ENCODE measurements at regions not wholly inside any gene's neighbourhood (a gene's known extent, or its start where the extent isn't known, plus 50 kb on each side); places are given as distances from the start of the nearest gene placed in this dataset.

DNA sequence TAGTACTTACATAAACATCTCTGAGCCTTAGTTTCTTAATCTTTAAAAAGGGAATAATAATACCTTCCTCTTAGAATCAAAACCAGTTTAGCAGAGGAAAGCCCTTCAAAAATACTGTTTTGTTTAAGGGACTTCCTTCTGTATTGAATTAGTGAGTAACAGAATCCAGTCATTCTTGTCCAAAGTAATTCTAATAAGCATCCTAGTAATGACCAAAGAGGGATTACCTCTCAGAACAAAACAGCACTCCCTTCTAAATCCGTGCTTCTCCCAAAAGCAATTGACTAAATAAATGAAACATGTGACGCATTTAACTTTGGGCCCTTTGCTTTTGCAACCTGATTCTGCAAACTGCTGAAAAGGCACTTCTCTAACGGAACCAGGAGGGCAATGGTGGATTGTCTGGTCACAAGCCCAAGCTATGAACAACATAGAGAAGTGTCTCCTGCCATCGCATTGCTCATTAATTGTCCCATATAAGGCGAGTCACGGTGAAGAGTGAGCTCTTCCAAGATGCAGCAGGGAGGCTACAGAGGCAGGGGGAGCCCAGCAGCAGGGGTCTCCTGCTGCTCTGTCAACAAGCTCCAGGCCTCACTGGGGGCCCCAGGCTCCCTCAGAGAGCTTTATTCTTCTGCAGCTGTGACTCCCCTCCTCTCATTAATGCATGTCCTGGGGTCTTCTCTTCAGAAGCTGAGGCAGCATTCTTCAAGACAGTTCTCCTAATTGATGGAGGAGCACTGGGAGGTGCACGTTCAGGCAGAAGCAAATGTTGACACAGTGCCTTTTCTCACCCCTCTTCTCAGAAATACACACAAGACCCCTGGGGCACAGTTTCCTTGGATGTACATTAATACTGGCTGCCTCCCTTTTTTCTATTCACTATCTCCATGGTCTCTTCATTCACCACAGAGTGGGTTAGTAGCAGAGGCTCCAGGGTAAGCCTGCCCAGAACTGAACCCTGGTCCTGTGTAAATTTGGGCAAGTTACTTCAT, 419.6 kb upstream of the RASGEF1B start:
- no peak for DNase-seq (ENCODE audit: low read depth)

DNA sequence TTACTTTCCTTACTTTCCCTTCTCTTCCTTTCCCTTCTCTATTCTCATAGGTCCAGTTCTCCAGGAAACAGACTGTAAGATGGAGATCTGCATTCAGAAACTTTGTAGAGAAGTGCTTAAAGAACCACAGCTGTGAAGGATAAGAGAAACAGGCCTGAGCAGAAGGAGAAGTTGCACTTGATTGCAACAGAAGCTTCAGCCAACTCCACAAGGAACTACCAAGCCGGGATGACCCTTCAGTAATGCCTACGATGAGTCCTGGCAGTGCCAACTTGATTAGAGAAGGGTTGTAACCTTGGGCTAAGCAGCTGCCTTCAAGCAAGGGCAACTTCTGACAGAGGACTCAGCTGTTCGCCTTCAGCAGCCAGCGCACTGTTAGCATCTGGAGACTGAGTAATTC, 413.3 kb upstream of the RASGEF1B start:
- no peak for DNase-seq (ENCODE audit: low read depth)

DNA sequence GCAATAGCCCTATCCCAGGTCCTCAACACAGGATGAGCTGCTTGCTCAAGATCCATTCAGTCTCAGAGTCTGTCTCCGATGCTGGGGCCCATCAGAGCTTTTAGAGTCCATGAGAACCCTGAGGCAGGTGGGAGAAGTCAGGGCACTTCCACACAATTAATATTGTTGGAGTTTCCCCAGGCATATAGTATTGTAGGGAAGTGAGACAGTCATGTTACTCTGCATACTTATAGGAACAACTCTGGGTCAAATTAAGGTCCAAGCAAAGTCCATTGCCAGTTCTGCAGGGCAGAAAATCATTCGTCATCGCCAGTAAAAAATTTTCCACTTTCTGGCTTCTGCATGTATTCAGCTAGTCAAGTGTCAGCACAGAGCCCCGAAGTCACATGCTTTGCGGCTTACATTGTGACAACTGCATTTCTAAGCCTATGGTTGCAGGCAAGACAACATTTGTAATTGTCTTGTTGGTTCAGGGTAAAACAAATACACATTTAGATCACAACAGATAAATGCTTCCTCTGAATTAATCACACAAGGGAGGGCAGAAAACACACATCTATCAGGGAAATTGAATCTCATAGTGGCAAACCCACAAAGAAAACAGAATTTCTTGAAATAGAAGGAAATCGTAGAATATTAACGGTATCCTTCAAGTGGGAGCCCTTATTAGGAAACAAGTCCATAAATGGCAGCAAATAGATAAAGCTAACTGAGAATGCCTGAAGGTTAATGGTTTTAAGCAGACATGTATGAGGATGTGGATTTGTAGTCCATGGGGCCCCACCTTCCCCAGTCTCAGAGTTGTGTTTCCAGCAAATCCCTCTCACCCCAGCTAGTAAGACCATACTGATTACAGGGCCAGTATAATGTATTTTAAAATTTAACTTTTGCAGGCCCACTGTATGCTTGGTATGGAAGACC, 412.1 kb upstream of the RASGEF1B start:
- DNase-seq (ENCODE audit: low read depth), result no peak

DNA sequence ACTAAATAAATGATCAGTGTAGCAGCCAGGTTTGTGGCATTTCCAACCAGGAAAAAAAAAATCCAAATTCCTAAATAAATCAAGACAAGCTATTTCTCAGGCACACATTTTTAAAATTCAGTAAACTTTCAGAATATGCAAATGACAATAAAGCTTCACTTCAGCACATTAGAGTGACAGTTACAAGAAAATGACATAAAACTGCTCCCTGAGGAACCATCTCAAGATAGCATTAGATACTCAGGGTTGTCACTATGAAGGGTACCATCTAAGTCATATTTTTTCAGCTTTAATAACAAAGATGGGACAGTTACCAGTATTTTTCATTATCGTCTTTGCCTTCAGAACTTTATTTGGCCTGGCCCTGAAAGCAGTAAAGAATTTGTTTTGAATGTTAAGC, 411.3 kb upstream of the RASGEF1B start:
- no peak for DNase-seq (ENCODE audit: low read depth)

DNA sequence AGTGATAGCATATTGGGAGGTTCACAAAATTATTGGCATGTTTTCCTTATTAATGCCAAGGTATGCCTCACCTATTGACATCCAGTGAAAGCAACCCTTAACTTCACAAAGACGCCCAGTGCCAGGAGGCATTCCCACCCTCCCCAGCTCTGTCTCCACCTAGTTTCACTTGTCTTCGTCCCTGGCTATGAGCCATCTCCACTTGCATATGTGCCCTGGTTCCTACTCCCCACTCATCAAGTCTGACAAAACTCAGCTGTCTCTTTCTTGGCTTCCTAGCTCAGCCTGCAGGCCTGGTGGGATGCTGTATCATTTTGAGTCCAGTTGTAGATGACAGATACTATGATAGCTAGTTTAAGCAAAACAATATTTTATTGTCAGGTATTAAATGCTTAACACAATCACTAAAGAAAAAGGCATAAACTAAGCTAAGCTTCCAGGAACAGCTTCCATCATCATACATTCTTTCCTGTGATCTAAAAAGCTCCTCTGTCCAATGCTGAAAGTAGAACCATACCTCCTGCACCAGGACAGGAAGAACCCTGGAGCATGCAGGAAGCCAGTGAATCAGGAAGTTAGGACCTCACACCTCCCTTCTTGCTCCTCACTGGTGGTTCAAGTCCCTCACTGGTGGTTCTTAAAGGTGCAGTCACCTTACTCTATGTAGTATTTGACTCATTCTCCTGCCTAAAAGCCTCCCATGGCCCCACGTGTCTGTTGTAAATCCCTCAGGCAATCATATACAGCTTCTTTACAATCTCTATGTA, 410.3 kb upstream of the RASGEF1B start:
- DNase-seq (ENCODE audit: low read depth), result no peak

DNA sequence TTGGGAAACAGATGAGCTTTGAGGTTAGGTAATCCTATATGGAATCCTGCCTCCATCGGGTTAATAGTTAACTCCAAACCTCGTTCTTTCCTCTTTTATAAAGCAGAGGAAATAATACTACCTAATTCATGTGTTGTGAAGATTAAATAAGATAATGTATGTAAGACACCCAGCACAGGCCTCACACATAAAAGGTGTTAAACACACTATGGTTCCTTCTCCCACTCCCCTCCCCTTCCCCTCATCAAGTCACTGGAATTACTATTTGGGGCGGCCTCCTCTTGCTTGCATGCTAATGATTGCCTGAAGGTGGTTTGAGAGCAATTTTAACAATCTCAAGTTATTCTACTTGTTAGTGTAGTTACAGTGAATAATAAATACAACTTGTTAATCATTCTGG, 404.4 kb upstream of the RASGEF1B start:
- no peak for DNase-seq (ENCODE audit: low read depth)

DNA sequence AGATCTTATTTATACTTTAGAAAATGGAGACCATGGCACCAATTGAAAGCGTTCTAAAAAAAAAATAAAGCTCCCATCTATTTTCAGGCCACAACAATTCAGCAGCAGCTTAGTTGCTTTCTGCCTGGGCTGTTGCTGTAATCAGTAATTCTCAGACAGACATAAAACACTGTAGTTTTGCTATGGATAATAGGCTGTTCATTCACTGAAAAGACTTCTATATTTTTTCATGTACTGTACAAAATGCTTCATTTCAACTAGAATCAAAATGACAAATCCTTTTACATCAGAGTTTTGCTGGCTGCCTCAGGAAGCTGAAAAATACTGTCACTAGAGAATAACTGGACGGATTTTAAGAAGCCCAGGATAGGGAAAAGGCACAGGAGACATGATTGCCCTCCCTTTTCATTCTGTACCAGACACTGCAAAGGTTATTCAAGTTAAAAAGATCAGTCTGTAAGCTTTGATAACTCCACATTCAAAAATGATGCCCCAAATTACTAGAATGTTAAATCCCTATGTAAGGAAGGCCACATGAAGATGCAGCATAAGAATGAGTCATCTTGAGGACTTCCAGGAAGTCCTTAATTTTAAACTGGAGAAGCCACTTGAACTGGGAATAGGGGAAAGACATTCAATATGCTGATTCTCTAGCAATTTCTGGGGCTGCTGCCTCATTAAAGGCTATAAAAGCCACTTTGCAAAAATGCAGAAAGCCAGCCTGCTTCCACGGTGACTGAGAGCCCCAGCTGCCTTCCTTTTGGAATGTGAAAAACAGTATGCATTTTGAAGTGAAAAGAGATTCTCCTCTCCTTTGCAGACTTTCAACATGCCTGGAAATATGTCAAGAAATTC, 403.2 kb upstream of the RASGEF1B start:
- DNase-seq (ENCODE audit: low read depth), result no peak

DNA sequence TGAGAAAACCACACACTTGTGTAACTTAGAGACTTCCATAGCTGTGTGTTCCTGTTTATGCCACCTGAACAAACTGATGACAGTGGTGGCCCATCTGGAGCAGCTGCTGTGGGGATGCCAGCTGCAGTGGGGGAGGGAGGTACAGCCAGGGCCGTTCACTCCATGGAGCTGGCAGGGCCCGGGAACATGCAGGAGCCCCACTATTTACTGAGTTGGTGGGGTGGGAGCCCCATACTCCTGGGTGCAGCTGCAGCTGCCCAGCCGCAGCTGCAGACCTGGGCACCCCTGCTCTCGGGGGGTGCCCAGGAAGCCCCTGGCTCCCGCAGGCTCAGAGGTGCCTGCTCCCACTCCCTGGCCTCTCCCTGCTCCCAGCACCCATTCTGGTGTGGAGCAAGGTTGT, 398.6 kb upstream of the RASGEF1B start:
- no peak for DNase-seq (ENCODE audit: low read depth)

DNA sequence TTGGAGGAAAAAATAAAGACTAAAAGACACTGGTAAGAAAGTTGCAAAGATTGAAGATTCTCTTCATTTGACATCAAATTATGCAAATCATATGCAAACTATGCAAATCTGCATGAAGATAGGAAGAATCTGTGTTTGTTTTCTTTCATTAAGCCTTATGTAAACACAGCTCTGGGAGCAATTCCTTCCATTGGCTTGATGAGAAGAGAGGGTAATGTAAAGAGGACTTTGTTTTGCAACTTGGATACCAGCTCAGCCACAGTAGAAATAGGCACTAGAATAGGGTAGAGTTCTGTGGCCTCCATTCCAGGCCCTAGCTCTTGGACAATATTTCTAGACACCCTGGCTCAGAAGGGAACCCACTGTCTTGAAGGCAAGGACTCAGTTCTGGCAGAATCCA, 388.4 kb upstream of the RASGEF1B start:
- no peak for DNase-seq (ENCODE audit: low read depth)

DNA sequence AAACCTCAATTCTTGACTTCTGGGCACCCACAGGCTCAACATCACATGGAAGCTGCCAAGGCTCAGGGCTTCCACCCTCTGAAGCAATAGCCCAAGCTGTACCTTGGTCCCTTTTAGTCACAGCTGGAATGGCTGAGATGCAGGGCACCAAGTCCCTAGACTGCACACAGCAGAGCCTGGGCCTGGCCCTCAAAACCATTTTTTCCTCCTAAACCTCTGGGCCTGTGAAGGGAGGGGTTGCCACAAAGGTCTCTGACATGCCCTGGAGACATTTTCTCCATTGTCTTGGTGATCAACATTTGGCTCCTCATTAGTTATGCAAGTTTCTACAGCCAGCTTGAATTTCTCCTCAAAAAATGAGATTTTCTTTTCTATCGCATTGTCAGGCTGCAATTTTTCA, 382.7 kb upstream of the RASGEF1B start:
- DNase-seq (ENCODE audit: low read depth), result no peak

DNA sequence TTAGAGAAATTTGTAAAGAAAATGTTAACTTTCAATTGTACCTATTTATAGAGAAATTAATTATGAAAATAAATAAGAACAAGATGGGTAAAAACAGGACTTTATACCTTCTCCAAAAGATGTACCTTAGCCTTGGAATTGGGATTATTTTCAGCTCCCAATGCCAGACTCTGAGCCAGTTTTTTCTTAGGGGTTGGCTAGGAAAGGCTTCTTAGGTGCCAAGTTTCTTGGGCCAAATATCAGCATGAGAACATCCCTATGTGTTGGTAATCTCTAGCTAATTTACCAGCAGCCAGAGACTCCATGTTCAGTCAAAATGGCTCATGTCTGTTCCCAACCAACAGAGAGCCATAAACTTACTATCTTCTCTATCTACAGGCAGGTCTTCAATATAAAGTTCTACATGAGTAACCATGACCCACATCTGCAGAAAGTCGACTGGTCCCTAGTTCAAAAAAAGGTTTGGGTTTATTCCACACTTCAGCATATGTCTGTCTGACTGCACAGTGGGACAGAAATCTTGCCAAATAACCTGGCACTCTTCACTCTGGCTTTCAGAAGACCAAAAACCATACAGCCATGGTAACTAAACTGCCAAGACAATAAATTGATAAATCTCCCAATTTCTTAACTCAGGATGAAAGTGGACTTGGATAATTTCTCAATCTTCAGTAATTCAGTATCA, 380.5 kb upstream of the RASGEF1B start:
- no peak for DNase-seq (ENCODE audit: low read depth)

DNA sequence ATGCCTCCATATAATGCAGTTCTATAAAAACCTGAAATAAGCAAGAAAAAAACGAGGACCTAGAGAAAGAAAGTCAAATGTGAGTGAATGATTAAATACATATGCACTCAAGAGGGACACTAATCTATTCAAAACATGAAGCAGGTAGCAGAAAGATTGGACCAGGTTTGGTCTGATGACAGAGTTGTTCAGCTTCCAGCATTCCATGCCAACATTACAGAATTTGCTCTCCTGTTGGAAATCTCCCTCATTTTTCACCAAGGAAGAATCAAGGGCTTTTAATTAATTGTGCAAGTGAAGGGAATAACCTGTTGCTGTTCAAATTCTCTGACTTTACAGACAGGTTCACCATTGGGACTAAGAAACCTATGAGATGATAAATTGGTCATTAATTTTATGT, 379.0 kb upstream of the RASGEF1B start:
- DNase-seq (ENCODE audit: low read depth), result no peak

DNA sequence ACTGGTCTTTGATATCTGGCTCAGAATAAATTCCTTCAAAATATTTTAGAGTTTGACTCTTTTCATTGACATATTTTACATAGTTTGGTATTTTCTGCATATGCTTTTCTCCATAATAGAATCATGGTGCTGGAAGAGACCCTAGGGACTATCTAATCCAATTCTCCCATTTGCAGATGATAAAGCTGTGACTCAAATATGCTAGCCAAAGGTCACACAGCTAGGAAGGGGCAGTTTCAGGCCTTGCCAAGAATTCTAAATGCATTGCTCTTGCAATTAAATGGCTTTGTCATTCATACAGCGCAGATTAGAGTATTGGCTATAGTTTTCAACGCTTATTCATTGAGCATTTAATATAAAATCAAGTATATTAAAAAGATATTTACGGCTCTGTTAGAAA, 374.1 kb upstream of the RASGEF1B start:
- DNase-seq (ENCODE audit: low read depth), result no peak

DNA sequence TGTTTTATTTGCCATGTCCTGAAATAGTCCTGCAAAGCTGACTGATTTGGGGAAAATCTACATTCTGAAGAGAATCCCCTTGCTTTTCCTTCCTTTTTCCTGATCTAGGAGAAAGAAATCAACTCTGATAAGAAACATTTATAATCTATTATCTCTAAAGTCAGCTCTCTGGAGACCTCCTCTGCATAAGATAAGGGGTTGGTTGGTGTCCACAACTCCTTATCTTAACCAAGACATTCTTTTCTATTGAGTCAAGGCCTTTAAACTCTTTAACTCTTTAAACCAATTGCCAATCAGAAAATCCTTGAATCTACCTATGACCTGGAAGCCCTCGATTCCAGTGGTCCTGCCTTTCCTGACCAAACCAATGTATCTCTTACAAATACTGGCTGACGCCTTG, 373.6 kb upstream of the RASGEF1B start:
- DNase-seq (ENCODE audit: low read depth), result no peak

DNA sequence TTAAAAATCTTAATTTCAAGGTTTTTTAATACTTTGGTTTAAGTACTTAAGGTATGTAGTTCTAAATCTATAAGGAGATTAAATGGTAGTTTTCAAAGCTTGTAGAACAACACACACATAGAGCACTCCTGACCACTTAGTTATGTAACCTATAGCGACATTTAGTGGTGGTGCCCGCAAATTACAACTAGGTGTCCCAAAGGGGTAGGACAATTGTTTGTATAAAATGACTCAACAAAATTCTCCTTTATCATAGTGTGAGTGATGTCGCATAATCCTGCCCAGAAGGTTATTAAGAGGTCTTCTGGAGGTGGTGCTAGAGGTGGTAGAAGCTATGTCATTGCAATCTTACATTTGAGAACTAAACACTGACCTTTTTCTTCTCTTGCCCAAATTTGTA, 373.0 kb upstream of the RASGEF1B start:
- peak; percentile 73 for DNase-seq (ENCODE audit: low read depth)

DNA sequence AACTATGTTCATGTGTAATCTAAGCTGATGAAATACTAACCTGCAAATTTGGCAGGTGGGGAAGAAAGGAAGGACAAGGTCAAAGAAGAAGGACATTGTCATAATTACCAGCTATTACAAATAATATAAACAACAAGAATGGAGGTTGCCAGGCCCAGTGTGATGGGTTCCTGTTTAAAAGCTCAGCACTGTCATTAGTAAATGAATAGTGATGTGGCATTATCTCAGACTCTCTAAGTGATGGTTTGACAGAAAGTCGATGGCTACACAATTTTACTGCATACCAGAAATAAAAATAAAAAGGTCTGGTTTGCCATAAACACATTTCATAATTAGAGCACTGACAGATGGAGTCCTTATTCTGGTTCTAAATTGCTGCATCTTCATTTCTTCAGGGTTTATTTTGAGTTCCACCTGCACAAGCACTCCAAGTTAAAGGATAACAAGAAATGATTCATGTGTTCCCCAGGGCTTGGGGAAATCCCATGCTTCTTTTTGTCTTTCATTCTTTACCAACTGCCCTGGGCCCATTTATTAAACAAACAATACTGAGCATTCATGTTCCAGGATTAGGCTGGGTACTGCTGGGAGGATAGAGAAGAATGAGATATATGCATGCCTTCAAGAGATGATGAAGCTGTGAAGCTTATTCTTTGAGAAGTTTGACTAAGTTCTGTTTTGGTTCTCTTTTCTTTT, 367.8 kb upstream of the RASGEF1B start:
- no peak for DNase-seq (ENCODE audit: low read depth)

DNA sequence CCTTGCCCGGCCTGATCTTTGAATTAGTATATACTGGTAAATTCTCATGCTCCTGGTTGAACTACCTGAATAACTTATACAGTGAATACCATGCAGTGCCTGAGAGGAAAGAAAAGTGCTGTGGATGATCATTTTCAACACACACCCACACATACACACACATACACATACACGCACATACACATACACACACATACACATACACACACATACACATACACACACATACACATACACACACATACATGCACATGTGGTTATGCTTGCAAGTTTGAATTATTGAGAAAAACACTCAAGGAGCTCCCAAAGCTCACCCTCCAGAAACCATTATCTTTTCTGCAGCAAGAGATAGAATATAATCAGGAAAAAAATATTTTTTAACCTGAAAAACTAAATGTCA, 366.9 kb upstream of the RASGEF1B start:
- no peak for DNase-seq (ENCODE audit: low read depth)

DNA sequence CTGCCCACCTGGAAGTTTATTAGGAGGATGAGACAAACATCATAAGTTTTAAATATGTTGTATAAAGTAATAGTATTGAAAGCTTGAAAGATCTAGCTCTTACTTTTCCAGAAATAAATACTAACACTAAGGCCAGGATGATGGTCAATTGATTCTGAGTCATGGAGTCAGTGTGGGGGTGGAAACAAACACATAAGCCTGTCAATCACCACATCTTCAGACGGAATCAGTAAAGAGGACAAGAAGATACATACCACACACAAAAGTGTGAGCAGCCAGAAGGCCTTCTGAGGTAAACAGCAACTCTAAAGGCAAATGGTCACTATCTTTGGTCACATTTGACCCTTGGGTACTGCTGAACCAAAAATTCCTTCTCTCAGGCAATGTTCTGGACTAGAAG, 365.0 kb upstream of the RASGEF1B start:
- no peak for DNase-seq (ENCODE audit: low read depth)

DNA sequence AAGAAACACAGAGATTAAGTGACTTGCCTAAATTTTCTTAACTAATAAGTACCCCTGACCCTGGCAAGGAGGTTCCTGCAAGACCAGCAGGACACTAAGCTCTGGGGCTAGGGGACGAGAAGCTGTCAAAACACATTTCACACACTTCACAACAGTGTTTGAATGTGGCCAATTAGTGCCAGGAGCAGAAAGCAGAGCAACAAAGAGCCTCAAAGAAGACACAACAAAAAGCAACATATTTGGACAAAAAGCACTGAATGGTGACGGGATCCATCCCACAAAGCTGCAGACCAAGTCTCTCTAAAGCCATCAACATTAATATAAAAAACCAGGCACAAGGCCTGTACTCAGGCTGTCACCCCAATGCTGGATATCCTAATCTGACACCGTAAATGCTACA, 361.9 kb upstream of the RASGEF1B start:
- no peak for DNase-seq (ENCODE audit: low read depth)

Data from HT1080 (cell line).